ENCODE measurements at regions not wholly inside any gene's neighbourhood (a gene's known extent, or its start where the extent isn't known, plus 50 kb on each side); places are given as distances from the start of the nearest gene placed in this dataset.
"Not testable (repeated sequence)": the region's sequence is repeated elsewhere in the genome, so short reads cannot be mapped to it uniquely, and the experiment has no call there.

DNA sequence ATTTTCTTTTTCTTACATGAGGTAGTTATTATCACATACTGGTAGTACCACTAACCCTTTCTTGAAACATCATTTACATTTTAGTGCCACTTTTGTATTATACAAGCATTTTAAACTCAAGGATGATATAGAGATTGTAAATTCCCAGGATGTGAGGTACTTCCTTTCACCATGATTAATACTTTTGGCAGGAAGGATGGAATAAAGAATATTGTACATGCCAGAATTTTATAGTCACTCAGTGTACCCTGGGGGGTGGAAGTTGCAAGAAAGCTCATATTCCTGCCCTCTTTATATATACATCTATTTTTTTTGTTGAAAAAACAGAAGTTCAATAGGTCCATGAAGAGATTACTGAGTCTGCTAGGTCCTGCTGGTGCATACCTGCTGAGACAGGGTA lies 141.0 kb upstream of the PLSCR5 start:
- DNase-seq = no peak

DNA sequence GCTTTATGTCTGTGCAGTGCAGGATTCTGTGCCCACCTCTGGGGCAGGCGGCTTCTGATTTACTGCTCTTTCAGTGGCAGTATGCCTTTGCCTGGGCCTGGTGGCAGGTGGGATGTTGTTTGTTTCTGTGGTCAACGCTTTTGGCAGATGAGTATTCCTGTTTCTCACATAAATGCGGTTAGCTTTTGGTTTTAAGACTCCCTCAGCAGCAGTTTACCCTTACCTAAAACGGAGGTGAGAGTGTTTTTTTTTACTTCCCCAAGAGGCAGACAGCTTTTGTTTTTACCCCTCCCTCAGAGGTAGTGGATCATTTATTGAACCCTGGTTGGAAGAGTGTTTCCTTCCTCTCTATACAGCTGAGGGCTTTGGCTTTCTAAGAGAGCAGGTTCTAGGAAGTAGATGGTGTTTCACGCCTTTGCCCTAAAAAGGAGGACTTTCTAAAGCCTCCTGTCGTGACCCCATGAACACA lies 134.1 kb upstream of the PLSCR5 start:
- DNase-seq = no peak

DNA sequence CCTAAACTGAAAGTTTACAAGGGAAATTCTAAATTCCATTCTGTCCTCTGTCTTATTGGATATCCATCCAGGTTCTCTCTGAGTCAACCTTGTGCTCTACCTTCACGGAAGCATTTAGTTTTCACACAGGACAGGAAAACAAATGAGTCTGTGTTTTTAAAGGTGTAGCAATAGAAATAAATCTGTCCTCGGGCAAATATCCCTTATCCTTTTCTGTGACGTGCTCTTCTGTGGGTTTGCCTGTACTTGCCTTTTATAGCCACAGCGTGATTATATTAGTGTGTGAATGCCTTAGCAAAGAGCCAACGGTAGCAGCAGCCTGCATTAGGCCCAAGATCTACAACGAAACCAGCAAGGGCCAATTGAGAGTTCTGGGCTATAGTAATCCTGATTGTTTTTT lies 127.2 kb upstream of the PLSCR5 start:
- DNase-seq = no peak

DNA sequence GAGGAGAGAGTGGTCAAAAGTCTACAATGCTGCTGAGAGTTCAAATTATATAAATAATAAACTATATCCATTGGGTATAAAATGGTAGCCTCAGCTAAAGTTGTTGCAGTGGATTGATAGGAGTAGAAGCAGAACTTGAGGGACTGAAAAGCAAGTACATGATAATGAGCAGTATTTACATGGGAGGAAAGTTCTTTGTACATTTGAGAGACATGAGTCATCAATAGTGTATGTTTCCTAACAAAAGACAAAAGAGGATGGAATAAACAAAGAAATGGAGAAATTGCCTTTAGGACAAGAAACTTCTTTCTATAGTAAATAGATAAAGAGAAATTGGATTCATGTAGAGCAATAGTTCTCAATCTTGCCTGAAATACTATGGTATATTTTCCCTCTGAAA lies 110.0 kb upstream of the PLSCR5 start:
- no peak for DNase-seq

DNA sequence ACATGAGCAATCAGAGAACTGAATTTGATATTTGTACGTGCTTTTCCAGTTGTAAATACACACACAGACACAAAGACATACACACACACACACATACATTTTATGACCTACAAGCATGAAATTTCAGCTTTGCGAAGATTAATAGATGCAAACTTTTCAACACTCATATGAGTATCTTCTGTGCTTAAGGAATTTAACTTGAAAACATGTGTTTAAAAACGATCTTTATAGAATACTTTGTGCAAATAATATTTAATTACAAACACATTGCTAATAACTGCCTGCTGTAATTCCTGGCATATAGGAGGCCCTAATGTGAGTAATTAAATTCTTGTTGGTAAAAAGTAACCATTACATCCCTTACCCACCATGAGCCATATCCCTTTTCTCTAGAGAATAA lies 107.7 kb upstream of the PLSCR5 start:
- DNase-seq = no peak

DNA sequence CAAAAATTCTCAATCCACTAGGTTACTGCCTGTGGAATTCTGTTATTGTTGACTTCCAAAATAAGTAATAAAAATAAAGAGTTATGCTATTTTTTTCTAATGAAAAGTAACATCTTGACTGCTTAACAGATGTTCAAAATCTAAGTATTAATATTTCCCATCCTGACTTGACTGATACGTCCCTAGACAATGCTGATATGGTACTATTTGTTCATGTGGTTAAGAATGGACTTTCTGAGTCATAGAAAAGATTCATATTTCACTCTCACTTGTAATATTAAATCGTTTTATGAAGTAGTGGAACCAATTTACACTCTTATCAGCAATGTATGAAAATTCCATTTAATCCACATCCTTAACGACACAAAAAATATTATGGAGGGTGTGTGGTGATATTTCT lies 104.8 kb upstream of the PLSCR5 start:
- DNase-seq = no peak

DNA sequence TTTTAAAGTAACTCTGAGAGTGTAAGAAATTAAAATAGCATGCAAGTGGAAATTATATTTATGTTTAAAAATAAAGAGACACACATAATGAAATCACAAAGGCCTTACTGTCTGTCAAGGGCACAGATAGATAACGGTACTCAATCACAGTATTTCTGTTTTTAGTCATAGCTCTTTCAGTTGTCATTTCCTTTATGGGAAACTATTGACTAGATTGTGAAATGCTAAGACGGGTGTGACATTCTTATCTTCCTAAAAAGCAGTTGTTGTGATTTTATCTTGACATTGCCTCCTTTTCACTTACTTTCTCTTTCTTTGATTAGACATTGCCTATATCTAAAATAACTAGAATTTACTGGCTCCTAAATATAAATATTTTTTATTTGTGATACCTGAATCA lies 100.1 kb upstream of the PLSCR5 start:
- no peak for DNase-seq

DNA sequence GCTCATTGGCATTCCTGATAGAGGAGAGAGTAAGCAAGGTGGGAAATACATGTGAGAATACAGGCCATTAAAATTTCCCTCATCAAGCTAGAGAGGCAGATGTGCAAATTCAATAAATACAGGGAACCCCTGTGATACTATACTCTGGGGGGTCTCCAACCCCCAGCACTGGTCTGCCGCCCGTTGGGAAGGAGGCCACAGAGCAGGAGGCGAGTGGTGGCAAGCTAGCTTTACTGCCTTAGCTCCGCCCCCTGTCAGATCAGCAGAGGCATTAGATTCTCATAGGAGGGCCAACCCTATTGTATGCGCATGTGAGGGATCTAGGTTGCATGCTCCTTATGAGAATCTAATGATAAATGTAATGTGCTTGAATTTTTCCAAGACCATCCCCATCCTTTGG lies 97.1 kb upstream of the PLSCR5 start:
- no peak for DNase-seq

DNA sequence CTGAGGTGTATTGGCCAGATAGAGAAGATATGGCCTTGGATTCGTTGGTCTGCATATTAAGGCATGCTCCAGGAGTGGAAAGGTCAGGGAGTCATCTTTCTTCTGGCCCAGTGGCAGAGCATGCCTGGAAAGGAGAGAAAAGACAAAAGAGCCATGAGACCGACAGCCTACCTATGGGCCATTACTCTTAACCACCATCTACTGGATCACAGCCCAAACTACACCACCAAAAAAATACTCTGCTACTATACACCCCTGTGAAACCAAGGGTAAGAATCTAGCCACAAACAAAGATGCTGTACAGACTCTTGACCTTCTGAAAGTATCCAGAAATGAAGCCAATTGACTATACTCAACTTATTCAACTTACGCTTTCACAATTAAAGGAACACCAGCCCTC lies 96.1 kb upstream of the PLSCR5 start:
- no peak for DNase-seq

DNA sequence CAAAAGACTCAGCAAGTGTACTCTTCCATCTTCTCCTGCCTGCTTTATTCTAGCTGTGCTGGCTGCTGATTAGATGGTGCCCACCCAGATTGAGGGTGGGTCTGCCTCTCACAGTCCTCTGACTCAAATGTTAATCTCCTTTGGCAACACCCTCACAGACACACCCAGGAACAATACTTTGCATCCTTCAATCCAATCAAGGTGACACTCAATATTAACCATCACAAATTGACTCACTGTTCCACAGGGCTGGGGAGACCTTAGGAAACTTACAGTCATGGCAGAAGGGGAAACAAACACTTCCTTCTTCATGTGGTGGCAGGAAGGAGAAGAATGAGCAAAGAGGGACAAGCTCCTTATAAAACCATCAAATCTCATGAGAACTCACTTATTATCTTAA lies 94.9 kb upstream of the PLSCR5 start:
- DNase-seq = not testable (repeated sequence)

DNA sequence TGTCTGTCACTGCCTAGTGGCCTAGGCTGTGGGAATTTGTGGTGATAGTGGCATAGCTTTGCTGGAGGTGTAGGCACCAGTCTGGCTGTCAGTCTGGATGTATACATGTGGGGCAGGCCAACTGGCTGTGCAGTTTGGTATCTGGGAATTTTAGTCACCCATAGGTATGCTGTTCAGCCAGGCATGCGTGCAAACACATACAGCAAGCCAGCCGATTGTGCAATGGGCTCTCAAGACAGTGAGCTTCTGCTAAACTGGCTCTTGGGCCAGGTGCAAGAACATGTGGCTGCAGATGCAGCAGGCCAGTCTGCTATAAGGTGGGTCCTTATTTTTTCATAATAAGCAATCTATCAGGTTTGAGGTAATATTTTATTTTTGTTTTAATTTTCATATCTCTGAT lies 87.1 kb upstream of the PLSCR5 start:
- DNase-seq = no peak

DNA sequence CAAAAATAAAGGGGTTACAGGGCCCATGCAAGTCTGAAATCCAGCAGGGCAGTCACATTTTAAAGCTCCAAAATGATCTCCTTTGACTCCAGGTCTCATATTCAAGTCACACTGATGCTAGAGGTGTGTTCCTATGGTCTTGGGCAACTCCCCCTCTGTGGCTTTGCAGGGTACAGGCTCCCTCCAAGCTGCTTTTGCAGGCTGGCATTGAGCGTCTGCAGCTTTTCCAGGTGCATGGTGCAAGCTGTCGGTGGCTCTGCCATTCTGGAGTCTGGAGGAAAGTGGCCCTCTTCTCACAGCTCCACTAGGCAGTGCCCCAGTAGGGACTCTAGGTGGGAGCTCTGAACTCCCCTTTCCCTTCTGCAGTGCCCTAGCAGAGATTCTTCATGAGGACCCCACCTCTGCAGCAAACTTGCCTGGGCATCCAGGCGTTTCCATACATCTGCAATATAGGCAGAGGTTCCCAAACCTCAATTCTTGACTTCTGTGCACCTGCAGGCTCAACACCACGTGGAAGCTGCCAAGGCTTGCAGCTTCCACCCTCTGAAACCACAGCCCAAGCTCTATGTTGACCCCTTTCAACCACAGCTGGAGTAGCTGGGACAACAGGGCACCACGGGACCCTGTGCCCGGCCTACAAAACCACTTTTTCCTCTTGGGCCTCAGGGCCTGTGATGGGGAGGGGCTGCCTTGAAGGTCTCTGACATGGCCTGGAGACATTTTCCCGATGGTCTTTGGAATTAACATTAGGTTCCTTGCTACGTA lies 80.1 kb upstream of the PLSCR5 start:
- DNase-seq = no peak

DNA sequence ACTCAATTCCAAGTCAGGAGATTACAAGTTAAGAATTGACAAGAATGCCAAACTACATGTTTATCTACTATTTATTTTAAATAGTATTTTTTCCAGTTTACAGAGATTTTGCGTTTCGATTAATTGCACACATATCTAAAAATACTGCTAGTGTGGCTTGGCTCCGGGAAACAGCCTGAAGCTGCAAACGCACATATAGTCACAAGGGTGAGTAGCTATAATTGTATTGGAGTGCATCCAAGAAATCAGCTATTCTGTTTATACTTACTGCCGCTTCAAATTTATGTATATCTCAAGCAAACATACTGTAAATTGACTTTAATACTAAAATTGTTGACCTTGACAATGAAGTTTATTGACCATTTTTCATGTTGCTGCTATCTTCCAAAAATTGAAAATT lies 77.0 kb upstream of the PLSCR5 start:
- DNase-seq = no peak

DNA sequence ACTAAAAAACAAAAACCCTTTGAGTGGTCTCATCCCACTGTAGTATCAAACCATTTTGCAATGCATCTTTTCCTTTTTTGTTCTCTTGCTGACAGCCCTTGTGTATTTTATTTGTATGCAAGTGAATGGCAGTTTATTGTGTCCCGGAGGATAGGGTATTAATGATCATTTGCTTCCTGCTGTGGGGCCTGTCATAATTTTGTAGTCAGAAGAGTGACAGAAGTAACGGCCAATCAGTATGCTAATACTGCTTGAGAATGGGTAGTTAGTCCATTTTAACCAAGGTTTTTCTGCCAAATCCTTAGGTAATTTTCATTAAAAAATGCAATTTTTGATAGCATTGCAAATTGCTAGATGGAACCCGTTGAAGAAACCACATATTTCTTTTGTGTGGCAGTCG lies 75.5 kb upstream of the PLSCR5 start:
- DNase-seq = no peak

DNA sequence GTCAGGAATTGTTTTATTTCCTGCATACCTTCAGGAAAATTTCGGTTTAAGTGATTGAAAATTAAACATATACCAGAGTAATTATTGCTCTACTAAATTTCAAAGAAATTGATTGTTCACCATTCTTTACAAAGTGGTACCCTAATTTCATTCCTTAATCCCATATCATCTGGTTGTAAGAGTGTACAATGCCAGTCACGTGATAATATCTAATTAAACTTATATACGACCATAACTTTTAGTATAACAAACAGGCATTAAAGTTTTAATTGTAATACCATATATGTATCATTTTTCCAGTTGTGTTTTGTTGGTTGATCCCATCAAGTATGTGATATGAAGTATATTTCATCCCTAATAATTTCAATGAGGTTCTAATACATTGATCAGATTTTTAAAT lies 74.8 kb upstream of the PLSCR5 start:
- DNase-seq = no peak

DNA sequence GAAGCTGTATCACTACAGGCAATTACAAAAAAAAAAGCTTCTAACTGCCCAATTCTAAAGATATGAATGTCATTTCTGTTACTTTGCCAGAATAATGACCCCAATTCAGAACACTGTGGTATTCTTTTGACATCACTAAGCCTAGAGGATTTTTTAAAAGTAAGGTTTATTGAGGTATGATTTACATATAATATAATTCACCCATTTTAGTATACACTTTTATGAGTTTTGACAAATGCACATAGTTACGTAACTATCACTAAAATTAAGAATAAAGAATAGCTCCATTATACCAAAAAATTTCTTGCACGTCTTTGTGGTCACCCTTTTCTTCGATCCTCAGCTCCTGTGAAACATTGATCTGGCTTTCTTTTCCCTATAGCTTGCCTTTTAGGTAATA lies 74.0 kb upstream of the PLSCR5 start:
- DNase-seq = no peak

DNA sequence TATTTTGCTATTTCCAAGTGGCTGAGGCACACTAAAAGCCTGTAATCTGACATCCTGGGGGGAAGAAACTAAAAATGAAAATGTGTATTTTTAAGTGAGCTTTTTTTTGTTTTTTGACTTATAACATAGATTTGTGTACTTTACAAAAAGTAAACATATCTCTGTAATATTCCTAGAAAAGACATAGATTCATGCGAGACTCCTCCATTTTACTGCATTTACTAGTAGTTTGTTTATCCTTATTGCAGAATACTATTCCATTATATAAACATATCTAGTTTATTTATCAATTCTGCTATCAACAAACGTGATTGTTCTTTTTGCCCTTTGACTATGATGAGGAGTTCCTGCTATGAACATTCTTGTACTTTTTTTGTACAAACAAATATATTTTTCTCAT lies 67.8 kb upstream of the PLSCR5 start:
- no peak for DNase-seq

DNA sequence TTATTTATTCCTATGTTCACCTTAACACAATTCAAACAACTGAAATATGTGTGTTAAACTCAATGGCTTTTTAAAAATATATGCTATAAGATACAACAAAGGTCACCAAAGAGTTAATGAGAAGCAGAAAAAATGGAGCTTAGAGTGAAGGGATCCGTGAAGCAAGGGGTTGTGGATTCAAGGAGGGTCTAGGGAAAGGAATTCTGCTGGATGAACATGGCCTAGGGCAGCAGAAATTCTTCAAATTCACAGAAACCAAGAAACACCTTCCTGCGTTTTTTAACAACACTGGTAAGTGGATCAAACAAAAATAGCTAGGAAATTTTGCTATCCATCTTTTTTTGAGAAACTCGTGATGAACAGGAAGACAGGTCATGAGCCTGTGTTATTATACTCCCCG lies 59.3 kb upstream of the PLSCR5 start:
- DNase-seq = no peak

DNA sequence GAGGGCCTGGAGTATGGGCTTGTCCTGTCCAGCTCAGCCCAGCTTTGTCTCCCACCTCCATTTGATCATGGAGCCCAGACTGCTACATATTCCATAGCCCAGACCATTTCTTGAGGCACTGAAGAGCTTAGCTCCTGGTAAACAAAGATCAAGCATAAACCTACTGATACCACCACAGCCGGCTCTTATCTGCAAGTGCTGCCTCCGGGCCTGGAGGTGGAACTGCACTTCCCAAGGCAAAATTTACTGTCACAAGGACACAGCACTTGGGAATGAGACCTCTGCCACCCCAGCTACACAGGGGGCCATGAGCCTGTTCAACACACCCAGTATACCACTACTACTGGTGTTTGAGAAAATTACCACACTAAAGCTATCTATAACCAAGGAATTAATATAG lies 53.7 kb upstream of the PLSCR5 start:
- no peak for DNase-seq

DNA sequence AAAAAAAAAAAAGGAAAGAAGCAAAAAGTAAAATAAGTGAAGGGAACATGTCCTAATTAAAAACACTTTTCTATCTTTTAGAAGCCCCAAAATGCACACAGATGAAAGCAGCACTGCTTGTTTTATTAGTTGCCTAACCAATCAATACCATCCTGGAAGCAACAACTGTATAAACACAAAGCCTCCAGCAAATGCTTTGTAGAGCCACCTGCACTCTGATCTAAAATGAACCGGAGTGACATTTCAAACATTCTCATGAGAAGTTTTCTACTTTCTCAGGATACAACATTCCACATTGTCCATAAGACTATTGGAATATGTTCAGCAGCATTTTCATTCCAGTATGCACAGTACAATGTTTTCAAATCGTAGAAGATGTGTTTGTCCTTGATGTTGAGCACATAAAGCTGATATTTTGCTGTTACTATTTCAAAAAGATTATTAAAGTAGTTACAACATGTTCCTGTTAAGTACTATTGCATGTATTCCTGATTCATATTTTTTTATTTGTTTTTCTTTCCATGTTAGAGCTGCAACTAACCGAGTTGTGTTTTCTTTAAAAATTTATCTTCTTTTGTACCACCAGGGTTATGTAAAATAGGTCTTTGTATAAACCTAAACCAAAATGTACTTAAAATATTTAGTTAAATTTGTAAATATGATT lies 50.3 kb upstream of the PLSCR5 start:
- DNase-seq = no peak

Data from suppressor macrophage (primary cell).